ENCODE measurements at regions not wholly inside any gene's neighbourhood (a gene's known extent, or its start where the extent isn't known, plus 50 kb on each side); places are given as distances from the start of the nearest gene placed in this dataset.

- TF ChIP-seq, protein P1, sequence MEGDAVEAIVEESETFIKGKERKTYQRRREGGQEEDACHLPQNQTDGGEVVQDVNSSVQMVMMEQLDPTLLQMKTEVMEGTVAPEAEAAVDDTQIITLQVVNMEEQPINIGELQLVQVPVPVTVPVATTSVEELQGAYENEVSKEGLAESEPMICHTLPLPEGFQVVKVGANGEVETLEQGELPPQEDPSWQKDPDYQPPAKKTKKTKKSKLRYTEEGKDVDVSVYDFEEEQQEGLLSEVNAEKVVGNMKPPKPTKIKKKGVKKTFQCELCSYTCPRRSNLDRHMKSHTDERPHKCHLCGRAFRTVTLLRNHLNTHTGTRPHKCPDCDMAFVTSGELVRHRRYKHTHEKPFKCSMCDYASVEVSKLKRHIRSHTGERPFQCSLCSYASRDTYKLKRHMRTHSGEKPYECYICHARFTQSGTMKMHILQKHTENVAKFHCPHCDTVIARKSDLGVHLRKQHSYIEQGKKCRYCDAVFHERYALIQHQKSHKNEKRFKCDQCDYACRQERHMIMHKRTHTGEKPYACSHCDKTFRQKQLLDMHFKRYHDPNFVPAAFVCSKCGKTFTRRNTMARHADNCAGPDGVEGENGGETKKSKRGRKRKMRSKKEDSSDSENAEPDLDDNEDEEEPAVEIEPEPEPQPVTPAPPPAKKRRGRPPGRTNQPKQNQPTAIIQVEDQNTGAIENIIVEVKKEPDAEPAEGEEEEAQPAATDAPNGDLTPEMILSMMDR (IDR thresholded peaks at IDR 0.05; ENCODE audit: low read depth, low read length): no peak
- H3K4me3 ChIP-seq (ENCODE audit: low read depth, low read length): no peak overlapping the region
Observed at GRCh38 chr2:22486343-22486742, 898.6 kb upstream of the KLHL29 start.

DNA sequence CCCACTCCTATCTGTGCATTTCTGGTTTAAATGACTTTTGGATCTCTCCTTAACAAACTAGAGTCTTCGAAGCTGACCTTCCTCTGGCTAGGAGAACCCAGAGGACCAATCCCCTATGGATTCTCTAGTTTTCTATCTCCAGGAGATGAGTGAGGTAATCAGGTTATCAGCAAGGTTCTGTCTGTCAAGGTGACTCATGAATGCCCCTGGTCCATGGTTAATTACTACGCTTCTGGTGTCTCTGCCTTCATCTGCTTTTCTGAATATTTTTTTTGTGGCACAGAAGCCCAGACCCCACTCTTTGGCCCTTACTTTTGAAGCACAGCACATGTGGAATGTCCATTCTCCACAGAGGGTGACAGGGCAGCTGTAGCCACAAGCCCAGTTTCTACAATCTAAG, 897.9 kb upstream of the KLHL29 start:
- TF ChIP-seq, protein P1 (IDR thresholded peaks at IDR 0.05; ENCODE audit: low read depth, low read length): no peak
- no peak overlapping the region for H3K4me3 ChIP-seq (ENCODE audit: low read depth, low read length)

DNA sequence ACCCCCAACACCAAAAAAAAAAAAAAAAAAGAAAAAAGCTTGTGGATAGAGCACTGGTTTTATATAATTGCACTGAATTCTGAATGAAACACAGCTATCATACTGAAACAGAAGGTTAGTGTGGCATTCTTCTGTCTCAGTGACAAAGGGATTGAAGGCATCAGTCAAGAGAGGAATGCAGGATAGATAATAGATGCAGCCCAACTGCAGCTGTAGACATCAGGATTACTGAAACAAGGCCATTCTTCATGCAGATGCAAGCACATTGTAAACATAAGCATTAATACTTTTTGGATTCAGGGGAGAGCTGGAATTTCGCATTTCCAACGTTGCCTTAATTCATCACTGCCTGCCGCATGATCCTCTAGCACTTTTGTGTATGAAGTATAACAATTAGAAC, 897.4 kb upstream of the KLHL29 start:
- no peak overlapping the region for H3K4me3 ChIP-seq (ENCODE audit: low read depth, low read length)
- TF ChIP-seq, protein P1 (IDR thresholded peaks at IDR 0.05; ENCODE audit: low read depth, low read length): no peak

GRCh38 chr2:22491442-22491841, 893.5 kb upstream of the KLHL29 start:
- no peak overlapping the region for H3K4me3 ChIP-seq (ENCODE audit: low read depth, low read length)
- TF ChIP-seq, protein P1 (IDR thresholded peaks at IDR 0.05; ENCODE audit: low read depth, low read length): no peak

- H3K4me3 ChIP-seq (ENCODE audit: low read depth, low read length): no peak overlapping the region
- TF ChIP-seq, protein P1 (IDR thresholded peaks at IDR 0.05; ENCODE audit: low read depth, low read length): no peak
Observed at GRCh38 chr2:22494156-22494555, 890.8 kb upstream of the KLHL29 start.

DNA sequence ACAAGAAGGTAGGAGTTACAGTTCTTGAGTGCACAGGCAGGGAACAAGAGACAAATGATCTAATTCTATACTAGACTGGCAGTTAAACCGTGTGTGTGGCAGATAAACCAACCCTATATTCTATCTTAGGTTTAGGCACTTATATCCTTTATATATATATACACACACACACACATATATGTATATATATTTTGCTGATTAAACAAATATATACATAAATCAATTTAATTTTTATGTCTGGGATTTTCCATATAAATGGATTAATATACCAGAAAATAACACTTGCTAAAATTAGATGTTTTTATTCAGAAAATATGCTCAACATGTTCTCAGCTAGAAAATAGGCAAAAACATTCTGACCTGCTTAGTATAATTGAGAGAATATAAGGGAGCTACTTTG, 887.9 kb upstream of the KLHL29 start:
- H3K4me3 ChIP-seq (ENCODE audit: low read depth, low read length): no peak overlapping the region
- TF ChIP-seq, protein P1 (IDR thresholded peaks at IDR 0.05; ENCODE audit: low read depth, low read length): no peak

DNA sequence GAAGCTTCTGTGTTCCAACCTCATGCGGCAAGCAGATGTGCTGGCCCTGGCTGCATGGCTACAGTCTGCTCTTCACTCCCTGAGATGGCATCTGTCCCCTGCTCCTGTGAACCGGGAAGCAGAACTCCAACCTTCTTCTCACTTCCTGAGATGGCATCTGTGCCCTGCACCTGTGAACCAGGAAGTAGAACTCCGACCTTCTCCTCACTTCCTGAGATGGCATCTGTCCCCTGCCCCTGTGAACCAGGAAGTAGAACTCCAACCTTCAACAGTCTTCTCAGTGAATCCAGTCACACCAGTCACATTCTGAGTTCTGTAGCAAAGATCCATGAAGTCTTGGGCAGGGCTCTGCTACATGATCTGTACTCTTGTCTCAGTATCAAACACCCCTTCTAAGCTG, 887.2 kb upstream of the KLHL29 start:
- TF ChIP-seq, protein P1 (IDR thresholded peaks at IDR 0.05; ENCODE audit: low read depth, low read length): no peak
- no peak overlapping the region for H3K4me3 ChIP-seq (ENCODE audit: low read depth, low read length)
